D721Med (cell line): ENCODE measurements at regions not wholly inside any gene's neighbourhood (a gene's known extent, or its start where the extent isn't known, plus 50 kb on each side); places are given as distances from the start of the nearest gene placed in this dataset.
"Not testable (repeated sequence)": the region's sequence is repeated elsewhere in the genome, so short reads cannot be mapped to it uniquely, and the experiment has no call there.

Experiments
- DNase-seq: peaks from one replicate; pipeline ENCODE4 v3.0.0; 2011; ENCODE audit warnings: low spot score; ENCODE audit not compliant: insufficient read length
- FAIRE-seq: peaks from 2 replicates; lab custom pipeline; 2011; peaks lifted over from hg19 to GRCh38; lab: Jason Lieb, UNC
- TF ChIP-seq, protein P1 (sequence below): IDR thresholded peaks from 2 replicates; pipeline ENCODE4 v1.5.1; 2012; ENCODE audit warnings: mild to moderate bottlenecking, control low read depth; ENCODE audit not compliant: insufficient read depth; ENCODE audit errors: missing control alignments

DNA sequence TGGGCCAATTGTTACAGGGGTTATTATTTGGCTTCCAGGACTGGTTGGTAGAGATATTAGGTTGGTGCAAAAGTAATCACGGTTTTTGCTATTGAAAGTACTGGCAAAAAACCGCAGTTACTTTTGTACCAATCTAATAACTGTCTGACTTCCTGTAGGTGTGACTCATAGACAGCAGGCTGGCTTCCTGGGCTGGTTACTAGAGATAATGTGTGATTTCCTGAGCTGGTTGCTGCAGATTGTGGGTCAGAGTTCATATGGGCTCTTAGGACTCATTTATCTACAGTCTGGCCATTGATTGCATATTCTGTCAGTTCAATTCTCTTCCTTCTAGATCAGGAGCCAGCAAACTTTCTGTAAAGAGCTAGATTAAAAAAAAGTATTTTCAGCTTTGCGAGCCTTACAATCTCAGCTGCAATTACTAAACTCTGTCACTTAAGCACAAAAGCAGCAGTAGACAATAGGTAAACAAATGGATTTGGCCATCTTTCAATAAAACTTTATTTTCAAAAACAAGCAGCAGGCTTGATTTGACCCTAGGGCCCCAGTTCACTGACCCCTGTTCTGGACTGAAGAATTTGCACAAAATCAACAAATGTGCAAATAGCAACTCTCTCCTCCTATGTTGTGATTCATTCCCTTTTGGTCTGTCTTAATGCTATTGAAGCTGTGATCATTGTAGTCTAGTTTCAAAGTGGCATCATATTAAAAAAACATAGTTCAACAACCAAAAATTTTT, 50.8 kb upstream of the BOD1L1 start:
- DNase-seq: no peak
- no peak for FAIRE-seq

DNA sequence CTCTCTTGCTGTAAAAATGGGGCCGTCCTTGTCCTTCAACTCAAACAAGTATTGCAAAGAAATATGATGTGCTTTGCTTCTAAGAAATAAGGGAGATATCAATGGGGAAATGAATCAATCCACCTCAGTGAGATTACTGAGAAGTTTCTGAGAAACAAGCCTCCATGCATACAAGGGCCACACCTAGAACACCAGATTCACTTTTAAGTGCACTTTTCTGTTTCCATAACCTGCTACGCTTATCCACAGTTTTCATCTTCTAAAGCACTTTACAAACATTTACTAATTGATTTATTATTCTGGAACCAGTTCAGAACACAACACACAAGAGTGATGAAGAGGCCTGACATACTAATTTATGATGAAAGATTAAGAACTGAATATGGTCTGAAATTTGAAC, 54.0 kb upstream of the BOD1L1 start:
- DNase-seq (no peak), FAIRE-seq (no peak)
- TF ChIP-seq, protein P1, sequence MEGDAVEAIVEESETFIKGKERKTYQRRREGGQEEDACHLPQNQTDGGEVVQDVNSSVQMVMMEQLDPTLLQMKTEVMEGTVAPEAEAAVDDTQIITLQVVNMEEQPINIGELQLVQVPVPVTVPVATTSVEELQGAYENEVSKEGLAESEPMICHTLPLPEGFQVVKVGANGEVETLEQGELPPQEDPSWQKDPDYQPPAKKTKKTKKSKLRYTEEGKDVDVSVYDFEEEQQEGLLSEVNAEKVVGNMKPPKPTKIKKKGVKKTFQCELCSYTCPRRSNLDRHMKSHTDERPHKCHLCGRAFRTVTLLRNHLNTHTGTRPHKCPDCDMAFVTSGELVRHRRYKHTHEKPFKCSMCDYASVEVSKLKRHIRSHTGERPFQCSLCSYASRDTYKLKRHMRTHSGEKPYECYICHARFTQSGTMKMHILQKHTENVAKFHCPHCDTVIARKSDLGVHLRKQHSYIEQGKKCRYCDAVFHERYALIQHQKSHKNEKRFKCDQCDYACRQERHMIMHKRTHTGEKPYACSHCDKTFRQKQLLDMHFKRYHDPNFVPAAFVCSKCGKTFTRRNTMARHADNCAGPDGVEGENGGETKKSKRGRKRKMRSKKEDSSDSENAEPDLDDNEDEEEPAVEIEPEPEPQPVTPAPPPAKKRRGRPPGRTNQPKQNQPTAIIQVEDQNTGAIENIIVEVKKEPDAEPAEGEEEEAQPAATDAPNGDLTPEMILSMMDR: no peak

More for the DNA sequence above, 50.8 kb upstream of the BOD1L1 start:
- TF ChIP-seq, protein P1: no peak

DNA sequence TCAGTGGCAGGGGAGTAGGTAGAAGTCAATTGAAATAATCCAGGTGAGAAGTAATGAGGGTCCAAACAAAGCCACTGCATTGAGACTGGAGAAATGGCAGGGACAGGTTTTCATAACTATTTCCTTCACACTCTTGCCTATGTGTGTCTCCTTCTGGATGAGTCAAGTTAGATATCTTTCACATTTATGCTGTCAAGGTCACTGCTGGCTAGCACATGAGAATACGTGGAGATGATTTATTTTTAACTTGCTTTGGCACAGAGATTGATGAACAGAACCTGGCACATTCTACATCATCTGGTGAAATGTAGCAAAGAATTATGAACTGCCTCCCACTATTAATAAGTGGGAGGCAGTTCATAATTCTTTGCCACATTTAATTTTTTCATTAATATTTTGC, 66.7 kb upstream of the BOD1L1 start:
- FAIRE-seq (no peak), DNase-seq (no peak)
- TF ChIP-seq, protein P1: no peak

DNA sequence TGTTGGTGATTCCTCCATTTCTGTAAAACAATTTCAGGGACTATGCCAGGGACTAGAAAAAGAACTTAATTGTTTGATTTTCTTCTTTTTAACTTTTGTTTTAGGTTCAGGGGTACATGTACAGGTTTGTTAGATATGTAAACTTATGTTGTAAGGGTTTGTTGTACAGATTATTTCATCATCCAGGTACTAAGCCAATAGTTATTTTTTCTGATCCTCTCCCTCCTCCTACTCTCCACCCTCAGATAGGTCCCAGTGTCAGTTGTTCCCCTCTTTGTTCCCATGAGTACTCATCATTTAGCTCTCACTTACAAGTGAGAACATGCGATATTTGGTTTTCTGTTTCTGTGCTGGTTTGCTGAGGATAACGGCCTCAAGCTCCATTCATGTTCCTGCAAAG, 70.8 kb upstream of the BOD1L1 start:
- DNase-seq (no peak), FAIRE-seq (no peak)
- TF ChIP-seq, protein P1: no peak

DNA sequence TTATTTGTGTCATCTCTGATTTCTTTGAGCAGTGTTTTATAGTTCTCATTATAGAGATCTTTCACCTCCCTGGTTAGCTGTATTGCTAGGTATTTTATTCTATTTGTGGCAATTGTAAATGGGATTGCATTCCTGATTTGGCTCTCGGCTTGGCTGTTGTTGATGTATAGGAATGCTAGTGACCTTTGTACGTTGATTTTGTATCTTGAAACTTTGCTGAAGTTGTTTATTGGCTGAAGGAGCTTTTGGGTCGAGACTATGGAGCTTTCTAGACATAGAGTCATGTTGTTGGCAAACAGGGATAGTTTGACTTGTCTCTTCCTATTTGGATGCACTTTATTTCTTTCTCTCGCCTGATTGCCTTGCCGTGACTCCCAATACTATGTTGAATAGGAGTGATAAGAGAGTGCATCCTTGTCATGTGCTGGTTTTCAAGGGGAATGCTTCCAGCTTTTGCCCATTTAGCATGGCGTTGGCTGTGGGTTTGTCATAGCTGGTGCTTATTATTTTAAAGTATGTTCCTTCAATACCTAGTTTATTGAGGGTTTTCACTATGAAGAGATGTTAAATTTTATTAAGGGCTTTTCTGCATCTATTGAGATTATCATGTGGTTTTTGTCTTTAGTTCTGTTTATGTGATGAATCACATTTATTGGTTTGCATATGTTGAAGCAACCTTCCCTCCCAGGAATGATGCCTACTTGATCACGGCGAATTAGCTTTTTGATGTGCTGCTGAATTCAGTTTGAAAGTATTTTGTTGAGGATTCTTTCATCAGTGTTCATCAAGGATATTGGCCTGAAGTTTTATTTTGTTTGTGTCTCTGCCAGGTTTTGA, 72.7 kb upstream of the BOD1L1 start:
- TF ChIP-seq, protein P1: no peak
- no peak for DNase-seq
- FAIRE-seq: no peak

DNA sequence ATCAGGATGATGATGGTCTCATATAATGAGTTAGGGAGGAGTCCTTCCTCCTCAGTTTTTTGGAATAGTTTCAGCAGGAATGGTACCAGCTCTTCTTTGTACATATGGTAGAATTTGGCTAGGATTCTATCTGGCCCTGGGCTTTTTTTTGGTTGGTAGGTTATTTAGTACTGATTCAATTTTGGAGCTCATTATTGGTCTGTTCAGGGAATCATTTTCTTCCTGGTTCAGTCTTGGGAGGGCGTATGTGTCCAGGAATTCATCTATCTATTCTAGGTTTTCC, 73.3 kb upstream of the BOD1L1 start:
- not testable (repeated sequence) for FAIRE-seq

DNA sequence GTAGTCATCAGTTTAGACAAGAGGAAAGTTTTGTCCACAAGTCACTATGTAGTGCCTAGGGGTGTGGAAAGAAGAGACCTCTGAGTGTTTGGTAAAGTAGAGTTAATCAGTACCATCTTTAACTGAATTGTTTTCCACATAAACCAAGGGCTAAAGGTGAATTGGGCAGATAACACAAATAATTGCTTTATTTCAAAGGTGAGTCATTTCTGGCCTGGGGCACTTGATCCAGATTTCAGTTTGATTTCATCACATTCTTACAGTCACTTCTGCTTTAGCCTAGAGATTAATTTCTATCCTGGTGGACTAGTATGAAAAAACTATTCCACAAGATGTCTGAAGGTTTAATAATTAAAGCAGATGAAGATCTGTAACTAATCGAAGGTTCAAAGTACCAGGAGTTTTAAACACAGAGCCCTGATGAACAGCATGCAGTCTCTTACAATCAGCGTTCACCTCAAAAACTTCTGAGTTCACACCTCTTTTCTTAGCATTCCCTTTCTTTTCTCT, 74.5 kb upstream of the BOD1L1 start:
- DNase-seq (no peak), FAIRE-seq (no peak)
- TF ChIP-seq, protein P1: no peak

More for the DNA sequence above, 73.3 kb upstream of the BOD1L1 start:
- DNase-seq: not testable (repeated sequence)
